Activated CD4-positive, alpha-beta T cell treated with anti-CD3 and anti-CD28 coated beads for 36 hours (primary cell): ENCODE measurements at regions not wholly inside any gene's neighbourhood (a gene's known extent, or its start where the extent isn't known, plus 50 kb on each side); places are given as distances from the start of the nearest gene placed in this dataset.

Experiments used
- ATAC-seq: fragments of 200-7000 bp; cut with Tn5 transposase; one replicate; pipeline ENCODE4 v1.10.0; 2021; ENCODE audit warnings: mild to moderate bottlenecking, moderate library complexity
- CTCF ChIA-PET: fragments of 350-600 bp; sonication (Branson Sonifier 250); formaldehyde crosslinking; loops from one replicate; lab custom pipeline; 2021; ENCODE audit warnings: antibody characterized with exemption; lab: Charles Lee
- POLR2A ChIA-PET: fragments of 350-600 bp; sonication (Branson Sonifier 250); formaldehyde crosslinking; loops from one replicate; lab custom pipeline; 2021; ENCODE audit warnings: antibody characterized with exemption, inconsistent platforms; lab: Charles Lee
- DNase-seq: peaks from one replicate; pipeline ENCODE4 v3.0.0-alpha.2; 2020
- H3K27ac Mint-ChIP-seq: one replicate; pipeline ENCODE4 v1.8.0; 2021; ENCODE audit warnings: mixed read lengths
- H3K27me3 Mint-ChIP-seq: one replicate; pipeline ENCODE4 v1.8.0; 2021; ENCODE audit warnings: mixed read lengths
- H3K36me3 Mint-ChIP-seq: one replicate; pipeline ENCODE4 v1.8.0; 2021; ENCODE audit warnings: low read depth, mixed read lengths
- H3K4me1 Mint-ChIP-seq: one replicate; pipeline ENCODE4 v1.8.0; 2021; ENCODE audit warnings: mixed read lengths
- H3K4me3 Mint-ChIP-seq: one replicate; pipeline ENCODE4 v1.8.0; 2021; ENCODE audit warnings: mild to moderate bottlenecking, moderate library complexity, mixed read lengths
- H3K9me3 Mint-ChIP-seq: one replicate; pipeline ENCODE4 v1.8.0; 2021; ENCODE audit warnings: low read depth, mixed read lengths
- intact Hi-C, 2 experiments: fragments of 100-400 bp; cut with DNase I in 1 of 2; cut with micrococcal nuclease in 1 of 2; formaldehyde crosslinking; loops; one replicate each; pipeline versions ENCODE4 v1.14.2 to v1.15.1; 2022 to 2024; cut with DNase I, micrococcal nuclease

DNA sequence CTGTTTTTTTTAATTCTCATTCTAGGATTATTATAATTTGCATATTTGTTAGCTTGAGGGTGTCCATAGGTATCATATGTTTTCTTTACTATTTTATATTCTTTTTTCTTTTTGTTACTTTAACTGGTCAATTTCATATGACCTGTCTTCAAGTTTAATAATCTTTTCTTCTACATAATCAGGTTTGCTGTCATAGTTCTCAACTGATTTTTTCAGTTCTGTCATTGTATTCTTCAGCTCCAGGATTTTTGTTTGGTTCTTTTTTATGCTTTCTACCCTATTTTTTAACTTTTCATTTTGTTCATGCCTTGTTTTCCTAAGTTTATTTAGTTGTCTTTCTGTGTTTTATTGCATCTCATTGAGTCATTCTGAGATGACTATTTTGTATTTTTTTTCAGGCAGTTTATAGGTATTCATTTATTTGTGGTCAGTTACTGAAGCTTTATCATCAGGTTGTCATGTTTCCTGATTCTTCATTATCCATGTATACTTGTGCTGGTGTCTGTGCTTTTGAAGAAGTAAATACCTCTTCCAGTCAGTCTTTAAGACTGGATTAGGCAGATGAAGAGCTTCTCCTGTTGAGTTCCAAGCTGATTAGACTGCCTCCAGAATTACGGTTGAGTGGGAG lies 220.3 kb upstream of the VEGFC start:
- Mint-ChIP-seq H3K36me3 (no peaks in the 10 kb centered on the region), H3K27me3 (no peaks in the 10 kb centered on the region), H3K4me1 (no peaks in the 10 kb centered on the region), H3K27ac (no peak overlapping the region), H3K9me3 (peaks cover 10% of the 10 kb centered on the region), H3K4me3 (no peak overlapping the region)
- POLR2A ChIA-PET: no interaction called here
- DNase-seq (no peak), ATAC-seq (no peak)
- intact Hi-C loops: no loop called here
- CTCF ChIA-PET: no interaction called here

DNA sequence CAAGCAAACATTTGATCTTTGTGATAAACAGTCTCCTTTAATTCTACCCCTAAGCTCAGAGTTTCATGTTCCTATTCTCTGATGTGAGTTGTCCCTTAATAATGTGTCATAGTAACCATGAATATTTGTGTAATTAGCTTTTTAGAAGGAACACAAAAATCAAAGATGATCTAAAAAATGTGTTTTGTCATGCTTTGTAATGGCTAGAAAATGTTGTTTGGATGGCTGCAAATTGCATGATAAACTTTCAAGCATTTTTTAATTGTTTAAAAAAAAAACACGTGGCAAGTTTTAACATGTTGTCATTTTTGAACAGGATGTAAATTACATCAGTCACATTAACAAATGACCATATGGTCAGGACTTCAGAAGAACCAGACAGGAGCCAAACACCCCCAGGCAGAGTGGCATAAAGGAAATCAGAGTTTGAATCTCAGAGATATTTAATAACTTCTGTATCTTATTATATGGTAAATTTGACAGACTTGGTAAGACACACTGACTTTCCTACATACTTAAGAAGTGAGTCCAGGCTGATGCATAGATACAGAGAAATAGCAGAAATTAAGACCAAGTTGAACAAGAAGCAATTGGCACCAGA lies 223.9 kb upstream of the VEGFC start:
- intact Hi-C loops: no loop called here
- Mint-ChIP-seq H3K4me3 (no peak overlapping the region), H3K27me3 (no peaks in the 10 kb centered on the region), H3K4me1 (no peaks in the 10 kb centered on the region), H3K9me3 (peaks cover 10% of the 10 kb centered on the region), H3K36me3 (no peaks in the 10 kb centered on the region), H3K27ac (no peak overlapping the region)
- ChIA-PET POLR2A (interaction anchor here (0.7 kb wide), 1 partner anchor 1001 kb away, joined by 4 read pairs; no protein-coding TSS in a partner anchor), CTCF (no interaction called here)
- ATAC-seq: no peak
- DNase-seq: no peak

DNA sequence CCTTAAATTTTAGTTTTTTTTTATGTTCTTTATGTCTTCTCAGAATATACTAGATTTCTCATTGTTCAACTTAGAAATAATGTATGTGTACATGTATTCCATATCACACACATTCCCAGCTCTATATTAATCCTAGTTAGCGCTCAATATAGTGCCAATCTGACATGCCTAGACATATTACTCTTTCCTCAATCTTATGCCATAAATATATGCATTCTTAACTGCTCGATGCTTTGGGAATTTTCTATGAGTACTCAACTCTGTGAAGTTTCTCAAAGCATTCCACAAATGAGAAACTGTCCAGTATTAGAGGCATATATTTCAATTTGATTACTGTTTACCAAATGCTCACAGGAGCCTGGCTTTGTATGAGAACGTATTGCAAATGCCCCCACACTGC lies 231.2 kb upstream of the VEGFC start:
- POLR2A ChIA-PET: no interaction called here
- peaks cover 10% of the 10 kb centered on the region for H3K9me3 Mint-ChIP-seq
- H3K4me3 Mint-ChIP-seq: no peak overlapping the region
- DNase-seq: no peak
- CTCF ChIA-PET: no interaction called here
- H3K27ac Mint-ChIP-seq: no peak overlapping the region
- no peak for ATAC-seq
- no peaks in the 10 kb centered on the region for H3K27me3 Mint-ChIP-seq
- no peaks in the 10 kb centered on the region for H3K4me1 Mint-ChIP-seq
- intact Hi-C loops: no loop called here
- no peaks in the 10 kb centered on the region for H3K36me3 Mint-ChIP-seq

DNA sequence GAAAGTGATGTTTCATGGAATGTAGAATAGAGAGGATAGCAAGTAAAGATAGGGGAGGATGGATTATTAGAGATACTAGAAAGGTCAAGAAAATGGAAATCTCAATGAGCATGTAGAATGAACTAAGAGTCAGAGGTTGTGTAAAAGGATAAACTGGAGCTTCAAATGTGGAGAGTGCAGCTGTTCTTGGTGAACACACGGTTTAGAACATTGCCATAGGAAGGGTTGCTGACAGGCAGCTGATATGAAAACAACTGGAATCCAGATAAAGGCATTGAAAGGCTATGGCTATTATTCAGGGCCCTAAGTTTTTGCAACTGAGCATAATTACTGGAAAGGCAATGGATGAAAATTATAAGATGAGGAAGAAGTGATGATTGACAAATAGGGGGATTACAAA lies 239.6 kb upstream of the VEGFC start:
- Mint-ChIP-seq H3K27me3 (peaks cover 3% of the 10 kb centered on the region), H3K27ac (no peak overlapping the region), H3K9me3 (no peaks in the 10 kb centered on the region), H3K36me3 (no peaks in the 10 kb centered on the region), H3K4me1 (no peaks in the 10 kb centered on the region), H3K4me3 (no peak overlapping the region)
- DNase-seq: no peak
- intact Hi-C loops: no loop called here
- ATAC-seq: no peak
- ChIA-PET POLR2A (no interaction called here), CTCF (interaction anchor here (1.2 kb wide), 1 partner anchor 15 kb away, joined by 4 read pairs; no protein-coding TSS in a partner anchor)

DNA sequence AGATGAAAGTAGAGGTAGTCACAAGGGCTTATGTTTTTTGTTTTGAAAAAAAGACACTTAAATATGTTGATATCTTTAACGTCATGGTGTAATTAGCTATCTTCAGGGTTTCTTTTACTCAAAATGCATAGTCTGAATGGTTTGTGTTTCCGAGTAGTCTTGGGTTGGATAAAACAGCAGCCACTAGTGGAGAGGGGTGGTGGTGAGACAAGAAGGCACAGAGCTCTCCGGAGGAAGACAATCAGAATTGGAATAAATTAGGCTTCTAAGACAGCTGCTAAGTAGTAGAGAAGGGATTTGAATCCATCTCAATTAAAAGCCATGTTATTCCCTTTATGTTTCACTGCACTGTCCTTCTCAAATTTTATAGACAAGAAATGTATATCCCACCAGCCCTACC lies 240.4 kb upstream of the VEGFC start:
- Mint-ChIP-seq H3K27ac (no peak overlapping the region), H3K9me3 (no peaks in the 10 kb centered on the region), H3K4me3 (no peak overlapping the region), H3K27me3 (peaks cover 7% of the 10 kb centered on the region), H3K36me3 (no peaks in the 10 kb centered on the region), H3K4me1 (no peaks in the 10 kb centered on the region)
- POLR2A ChIA-PET: no interaction called here
- DNase-seq (no peak), ATAC-seq (no peak)
- intact Hi-C loops: no loop called here
- CTCF ChIA-PET: interaction anchor here (1.2 kb wide), 1 partner anchor 14 kb away, joined by 4 read pairs; no protein-coding TSS in a partner anchor

DNA sequence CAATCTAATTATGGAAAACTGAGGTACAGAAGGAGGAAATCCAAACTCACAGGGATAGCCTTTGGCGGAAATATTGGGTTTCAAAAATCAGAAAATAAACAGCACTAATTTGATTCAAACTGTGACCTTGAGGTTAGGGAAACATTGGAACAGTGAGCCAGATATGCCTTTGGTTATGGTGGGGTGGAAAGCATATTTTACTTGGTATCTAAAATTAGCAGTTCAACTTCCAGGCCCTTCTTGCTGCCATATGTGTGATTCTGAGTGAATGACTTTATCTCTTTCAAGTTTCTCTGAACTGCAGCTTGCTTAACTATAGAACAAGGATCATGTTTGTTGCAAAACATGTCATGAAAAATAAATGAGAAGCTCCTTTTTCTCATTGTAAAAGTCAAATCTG lies 240.9 kb upstream of the VEGFC start:
- no peaks in the 10 kb centered on the region for H3K9me3 Mint-ChIP-seq
- no peak for ATAC-seq
- no peaks in the 10 kb centered on the region for H3K36me3 Mint-ChIP-seq
- H3K27me3 Mint-ChIP-seq: peaks cover 7% of the 10 kb centered on the region
- intact Hi-C loops: no loop called here
- no peak for DNase-seq
- no peaks in the 10 kb centered on the region for H3K4me1 Mint-ChIP-seq
- no peak overlapping the region for H3K27ac Mint-ChIP-seq
- ChIA-PET CTCF (interaction anchor here (1.2 kb wide), 1 partner anchor 14 kb away, joined by 4 read pairs; no protein-coding TSS in a partner anchor), POLR2A (no interaction called here)
- no peak overlapping the region for H3K4me3 Mint-ChIP-seq

DNA sequence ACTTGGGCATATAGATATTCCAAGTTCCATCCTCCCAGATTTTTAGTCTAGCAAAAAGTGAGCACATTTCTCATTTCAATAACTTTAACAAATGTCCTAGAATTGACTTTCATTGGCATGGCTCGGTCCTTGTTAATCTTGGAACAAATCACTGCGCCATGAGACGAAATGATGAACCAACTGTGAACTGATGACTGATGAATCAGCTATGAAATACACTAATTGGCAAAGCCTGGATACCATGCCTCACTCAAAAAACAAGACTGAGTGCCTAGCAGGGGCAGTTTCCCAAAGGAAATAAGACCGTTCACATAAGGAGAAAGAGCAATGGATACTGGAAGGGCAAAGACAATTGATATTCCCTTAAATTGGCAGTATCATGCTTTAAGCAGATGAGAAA lies 248.6 kb upstream of the VEGFC start:
- ATAC-seq (no peak), DNase-seq (no peak)
- no peaks in the 10 kb centered on the region for H3K9me3 Mint-ChIP-seq
- no peaks in the 10 kb centered on the region for H3K4me1 Mint-ChIP-seq
- CTCF ChIA-PET: no interaction called here
- peaks cover 16% of the 10 kb centered on the region for H3K27me3 Mint-ChIP-seq
- intact Hi-C loops: no loop called here
- H3K4me3 Mint-ChIP-seq: no peak overlapping the region
- POLR2A ChIA-PET: no interaction called here
- H3K36me3 Mint-ChIP-seq: no peaks in the 10 kb centered on the region
- no peak overlapping the region for H3K27ac Mint-ChIP-seq

DNA sequence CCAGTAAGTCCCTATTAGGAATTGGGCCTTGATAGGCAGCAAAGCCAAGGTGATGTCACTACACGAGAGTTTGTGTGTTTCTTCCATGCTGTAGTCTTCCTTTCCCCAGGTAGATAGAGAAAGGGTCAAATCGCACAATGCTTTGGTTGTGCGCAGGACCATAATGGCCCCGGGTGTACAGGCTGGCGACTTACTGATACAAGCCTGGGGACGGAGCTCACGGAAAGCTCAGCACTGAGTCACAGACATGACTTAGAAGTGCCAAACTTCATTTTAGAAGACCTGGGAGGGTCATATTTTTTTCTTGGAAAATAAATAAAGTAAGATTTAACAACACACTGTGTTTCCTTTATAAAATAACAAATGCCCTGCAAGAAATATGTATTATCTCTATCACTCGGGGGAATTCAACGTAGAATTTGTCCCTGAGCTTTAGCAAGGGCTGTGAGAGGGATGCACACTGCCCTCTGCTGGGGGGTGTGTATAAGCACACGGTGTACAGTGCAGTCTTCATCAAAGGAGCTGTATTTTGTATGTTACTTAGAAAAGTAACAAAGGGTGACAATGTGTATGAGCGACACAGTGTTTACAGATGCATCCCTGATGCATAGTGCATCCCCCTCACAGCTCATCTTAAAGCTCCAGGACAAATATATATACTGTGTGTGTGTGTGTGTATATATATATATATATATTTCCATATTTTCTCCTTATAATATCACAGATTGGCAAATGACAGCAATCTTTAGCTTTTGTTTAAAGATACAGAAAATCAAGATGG lies 254.5 kb upstream of the VEGFC start:
- Mint-ChIP-seq H3K27me3 (peaks cover 10% of the 10 kb centered on the region), H3K27ac (no peak overlapping the region), H3K4me3 (no peak overlapping the region), H3K9me3 (no peaks in the 10 kb centered on the region), H3K36me3 (no peaks in the 10 kb centered on the region), H3K4me1 (no peaks in the 10 kb centered on the region)
- DNase-seq (peak; percentile 79), ATAC-seq (peak; percentile 87)
- intact Hi-C loops: loop anchor here (1.0 to 5.0 kb wide), 3 partner anchors 256 to 670 kb away; no protein-coding TSS in a partner anchor
- ChIA-PET CTCF (interaction anchor here (0.5 to 2.7 kb wide), 18 partner anchors 9 to 707 kb away, joined by 3 to 19 read pairs (median 4); no protein-coding TSS in a partner anchor), POLR2A (no interaction called here)

DNA sequence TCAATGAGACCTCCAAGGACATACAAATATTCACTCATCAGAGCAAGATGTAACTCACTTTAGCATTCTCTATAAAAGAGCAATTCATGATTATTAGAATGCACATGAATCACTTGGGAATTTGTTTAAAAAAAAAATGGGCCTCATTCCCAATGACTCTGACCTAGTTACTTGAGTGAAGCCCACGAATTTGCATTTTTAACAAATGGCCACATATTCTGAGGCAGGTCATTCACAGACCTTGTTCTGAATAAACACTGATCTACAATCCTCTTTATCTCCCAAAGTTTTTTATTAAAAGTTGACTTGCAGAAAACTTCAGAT lies 255.1 kb upstream of the VEGFC start:
- no peak overlapping the region for H3K27ac Mint-ChIP-seq
- peaks cover 9% of the 10 kb centered on the region for H3K27me3 Mint-ChIP-seq
- intact Hi-C loops: loop anchor here (1.0 to 5.0 kb wide), 3 partner anchors 257 to 671 kb away; no protein-coding TSS in a partner anchor
- ChIA-PET CTCF (interaction anchor here (0.5 to 2.7 kb wide), 16 partner anchors 9 to 707 kb away, joined by 3 to 19 read pairs (median 4); no protein-coding TSS in a partner anchor), POLR2A (no interaction called here)
- H3K9me3 Mint-ChIP-seq: no peaks in the 10 kb centered on the region
- no peak for DNase-seq
- H3K4me3 Mint-ChIP-seq: no peak overlapping the region
- no peaks in the 10 kb centered on the region for H3K36me3 Mint-ChIP-seq
- no peaks in the 10 kb centered on the region for H3K4me1 Mint-ChIP-seq
- no peak for ATAC-seq

DNA sequence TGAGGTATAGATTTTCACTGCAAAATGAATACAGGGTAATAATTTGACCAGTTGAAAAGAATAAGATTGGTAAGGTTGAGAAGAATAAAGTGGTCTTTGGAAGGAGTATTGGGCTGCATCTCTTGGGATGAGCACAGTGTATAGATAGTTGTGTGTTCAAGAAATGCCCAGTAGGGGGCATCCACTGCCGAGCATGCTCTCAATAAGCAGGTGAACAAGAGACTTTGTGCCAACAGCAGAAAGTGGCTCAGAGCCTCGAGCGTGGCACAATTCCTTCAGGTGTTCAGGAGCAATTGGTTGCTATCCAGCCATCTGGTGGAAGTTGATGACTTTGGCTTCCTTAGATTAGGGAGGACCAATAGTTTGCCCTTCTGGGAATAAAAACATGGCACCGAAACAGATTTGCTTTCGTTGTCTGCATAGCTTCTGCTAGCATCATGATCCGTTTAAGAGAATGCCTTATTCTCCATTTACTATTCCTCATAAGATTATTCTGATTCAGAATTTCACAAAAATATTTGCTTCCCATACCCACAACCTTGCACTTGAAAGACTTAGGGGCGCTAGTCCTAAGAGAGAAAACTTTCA lies 258.1 kb upstream of the NEIL3 start:
- H3K4me1 Mint-ChIP-seq: no peaks in the 10 kb centered on the region
- peaks cover 2% of the 10 kb centered on the region for H3K27me3 Mint-ChIP-seq
- CTCF ChIA-PET: interaction anchor here (0.8 kb wide), 1 partner anchor 674 kb away, joined by 3 read pairs; no protein-coding TSS in a partner anchor
- H3K36me3 Mint-ChIP-seq: no peaks in the 10 kb centered on the region
- POLR2A ChIA-PET: no interaction called here
- intact Hi-C loops: loop anchor here in 1 of 2 experiments (5.0 kb wide), 1 partner anchor 286 kb away; no protein-coding TSS in a partner anchor
- H3K4me3 Mint-ChIP-seq: no peak overlapping the region
- DNase-seq (peak; percentile 43), ATAC-seq (peak; percentile 70)
- H3K27ac Mint-ChIP-seq: no peak overlapping the region
- H3K9me3 Mint-ChIP-seq: no peaks in the 10 kb centered on the region

DNA sequence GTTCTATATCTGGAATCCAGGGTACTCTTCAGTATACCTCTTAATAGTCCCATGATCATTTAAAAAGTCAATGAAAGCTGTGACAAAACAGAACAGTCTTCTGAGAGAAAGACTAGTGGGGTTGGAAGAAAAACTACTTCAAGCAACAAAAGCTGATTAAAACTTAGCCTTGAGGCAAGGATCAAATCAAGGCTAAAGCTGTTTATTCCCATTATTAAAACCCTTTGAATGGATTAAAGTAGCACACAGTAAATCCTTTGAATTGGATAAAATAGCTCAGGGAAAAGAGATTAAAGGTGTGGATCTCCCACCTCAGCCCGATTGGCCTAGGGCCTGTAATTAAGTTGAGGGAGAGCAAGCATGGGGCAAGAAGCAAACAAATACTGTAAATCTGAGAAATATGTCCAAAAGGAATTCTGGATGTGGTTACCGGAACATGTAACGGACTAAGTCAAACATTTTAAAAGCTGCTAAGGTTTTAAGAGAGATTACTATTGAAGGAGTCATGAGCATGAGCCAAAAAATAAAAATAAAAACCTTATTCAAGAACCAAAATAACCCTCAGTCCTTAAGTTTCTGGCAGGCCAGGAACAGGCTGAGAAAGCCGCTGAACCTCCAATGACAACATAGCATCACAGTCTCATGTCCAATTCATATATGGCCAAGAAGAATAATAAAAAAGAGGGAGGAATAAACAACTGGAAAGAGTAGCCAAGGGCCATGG lies 257.3 kb upstream of the NEIL3 start:
- intact Hi-C loops: loop anchor here in 1 of 2 experiments (5.0 kb wide), 1 partner anchor 285 kb away; no protein-coding TSS in a partner anchor
- Mint-ChIP-seq H3K27ac (no peak overlapping the region), H3K27me3 (peaks cover 2% of the 10 kb centered on the region), H3K36me3 (no peaks in the 10 kb centered on the region), H3K4me1 (no peaks in the 10 kb centered on the region), H3K9me3 (no peaks in the 10 kb centered on the region), H3K4me3 (no peak overlapping the region)
- CTCF ChIA-PET: interaction anchor here (0.6 to 0.8 kb wide), 3 partner anchors 104 to 674 kb away, joined by 3 to 4 read pairs (median 3); no protein-coding TSS in a partner anchor
- DNase-seq: no peak
- POLR2A ChIA-PET: no interaction called here
- ATAC-seq: no peak
